HepG2 (cell line): ENCODE measurements at regions not wholly inside any gene's neighbourhood (a gene's known extent, or its start where the extent isn't known, plus 50 kb on each side); places are given as distances from the start of the nearest gene placed in this dataset.
A peak's percentile ranks its signal among the peaks of the same experiment; 100 is the strongest.

Source experiments
- AKNA ChIP-seq: sonication (generic); formaldehyde crosslinking; IDR thresholded peaks from 2 replicates; pipeline ENCODE4 v1.4.0; 2020; ENCODE audit warnings: missing genetic modification reagents, borderline replicate concordance
- ARNT2 ChIP-seq: sonication (generic); formaldehyde crosslinking; IDR thresholded peaks from 2 replicates; pipeline ENCODE4 v1.8.0; 2022; ENCODE audit warnings: mild to moderate bottlenecking, low read depth, missing genetic modification reagents, moderate library complexity
- DMTF1 ChIP-seq: sonication (generic); formaldehyde crosslinking; IDR thresholded peaks from 2 replicates; pipeline ENCODE4 v1.4.0; 2020; ENCODE audit warnings: mild to moderate bottlenecking, missing genetic modification reagents
- FOXA1 ChIP-seq, 2 experiments: fragments of 450-650 bp in 1 of 2; sonication (generic) in 1 of 2; formaldehyde crosslinking in 1 of 2; IDR thresholded peaks; 2 replicates each; pipeline versions ENCODE4 v1.4.0 to v1.6.1; 2016 to 2020; ENCODE audit warnings: missing genetic modification reagents in 1 of 2
- HMGXB4 ChIP-seq, 2 experiments: sonication (generic) in 1 of 2; formaldehyde crosslinking in 1 of 2; IDR thresholded peaks; 2 replicates each; pipeline versions ENCODE4 v1.4.0 to v1.6.1; 2018 to 2020; ENCODE audit warnings: missing genetic modification reagents in 2 of 2, borderline replicate concordance in 1 of 2, low read depth in 1 of 2, mild to moderate bottlenecking in 1 of 2, missing biosample characterization in 1 of 2
- KDM2A ChIP-seq: sonication (generic); formaldehyde crosslinking; IDR thresholded peaks from 2 replicates; pipeline ENCODE4 v1.4.0; 2020; ENCODE audit warnings: low read depth, missing genetic modification reagents, borderline replicate concordance
- NFE2 ChIP-seq: sonication (generic); formaldehyde crosslinking; IDR thresholded peaks from 2 replicates; pipeline ENCODE4 v1.4.0; 2020; ENCODE audit warnings: missing genetic modification reagents
- NFYB ChIP-seq: sonication (generic); formaldehyde crosslinking; IDR thresholded peaks from 2 replicates; pipeline ENCODE4 v1.4.0; 2020; ENCODE audit warnings: missing genetic modification reagents
- POLR2A ChIP-seq, 2 experiments: IDR thresholded peaks; 2 replicates each; pipeline ENCODE4 v1.6.1; 2011; ENCODE audit warnings: low read depth in 2 of 2, low read length in 2 of 2, mild to moderate bottlenecking in 1 of 2, moderate library complexity in 1 of 2; ENCODE audit not compliant: insufficient read depth in 1 of 2
- POLR2G ChIP-seq: fragments of 200-400 bp; formaldehyde crosslinking; IDR thresholded peaks from 2 replicates; pipeline ENCODE4 v1.6.1; 2018; ENCODE audit warnings: mild to moderate bottlenecking, low read depth, low read length, moderate library complexity
- SIX4 ChIP-seq: sonication (generic); formaldehyde crosslinking; IDR thresholded peaks from 2 replicates; pipeline ENCODE4 v1.4.0; 2020; ENCODE audit warnings: missing genetic modification reagents
- TARDBP ChIP-seq: sonication (generic); formaldehyde crosslinking; IDR thresholded peaks from 2 replicates; pipeline ENCODE4 v1.8.0; 2022; ENCODE audit warnings: mild to moderate bottlenecking, missing genetic modification reagents
- TCF12 ChIP-seq, 2 experiments: fragments of 450-650 bp in 1 of 2; sonication (generic) in 1 of 2; formaldehyde crosslinking in 1 of 2; IDR thresholded peaks; 2 replicates each; pipeline versions ENCODE4 v1.6.1 to v1.8.0; 2017 to 2022; ENCODE audit warnings: antibody characterized with exemption in 1 of 2, mild to moderate bottlenecking in 1 of 2, missing genetic modification reagents in 1 of 2, moderate library complexity in 1 of 2
- U2AF2 ChIP-seq: fragments of 200-400 bp; formaldehyde crosslinking; IDR thresholded peaks from 2 replicates; pipeline ENCODE4 v1.6.1; 2017; ENCODE audit warnings: low read depth, mild to moderate bottlenecking, low read length
- ZNF235 ChIP-seq: sonication (generic); formaldehyde crosslinking; IDR thresholded peaks from 2 replicates; pipeline ENCODE4 v1.8.1; 2023; ENCODE audit warnings: mild to moderate bottlenecking, missing genetic modification reagents, borderline replicate concordance
- ZNF256 ChIP-seq: sonication (generic); formaldehyde crosslinking; conservative IDR thresholded peaks from 2 replicates; pipeline ENCODE4 v1.4.0; 2020; ENCODE audit warnings: missing genetic modification reagents
- ZNF468 ChIP-seq: sonication (generic); formaldehyde crosslinking; IDR thresholded peaks from 2 replicates; pipeline ENCODE4 v1.8.0; 2022; ENCODE audit warnings: mild to moderate bottlenecking, moderate library complexity, missing genetic modification reagents
- ZNF564 ChIP-seq: sonication (generic); formaldehyde crosslinking; IDR thresholded peaks from 2 replicates; pipeline ENCODE4 v1.8.1; 2023; ENCODE audit warnings: mild to moderate bottlenecking, missing genetic modification reagents
- ZNF749 ChIP-seq: sonication (generic); formaldehyde crosslinking; IDR thresholded peaks from 2 replicates; pipeline ENCODE4 v1.8.0; 2022; ENCODE audit warnings: mild to moderate bottlenecking, missing genetic modification reagents, moderate library complexity, borderline replicate concordance
- ZSCAN12 ChIP-seq: sonication (generic); formaldehyde crosslinking; IDR thresholded peaks from 2 replicates; pipeline ENCODE4 v1.9.0; 2021; ENCODE audit warnings: mild to moderate bottlenecking, missing genetic modification reagents

GRCh38 chr2:42926434-42927333 lies 134.3 kb upstream of the HAAO start (continued):
- no peak for TF ChIP-seq AKNA
- TF ChIP-seq ARNT2 (CRISPR knock-in tag) = no peak
- no peak for TF ChIP-seq NFYB (CRISPR knock-in tag)
- TF ChIP-seq ZNF564 = peak; percentile 47; the same call in 1 of the 2 replicates
- TF ChIP-seq TARDBP = no peak; the same call in 1 of the 2 replicates
- TF ChIP-seq POLR2A (IDR thresholded peaks at IDR 0.05; ENCODE audit: insufficient read depth in 1 of 2, low read depth in 2 of 2, low read length in 2 of 2) = peak in 1 of 2 experiments; percentile 21; a peak in 1 of 4 replicates
- TF ChIP-seq ZNF749 (CRISPR knock-in tag) = no peak
- 0 out of 2 replicates have a peak, but pooled peaks have one; percentile 58 for TF ChIP-seq POLR2G
- no peak for TF ChIP-seq DMTF1 (CRISPR knock-in tag)
- TF ChIP-seq U2AF2 = no peak
- 0 out of 2 replicates have a peak, but pooled peaks have one; percentile 58 for TF ChIP-seq ZNF256 (CRISPR knock-in tag)
- no peak for TF ChIP-seq FOXA1 (IDR thresholded peaks at IDR 0.05)
- TF ChIP-seq FOXA1 (CRISPR knock-in tag; IDR thresholded peaks at IDR 0.05) = peak; percentile 85
- TF ChIP-seq ZNF235 = no peak
- TF ChIP-seq SIX4 (CRISPR knock-in tag) = no peak
- no peak for TF ChIP-seq NFE2
- no peak for TF ChIP-seq ZNF468 (CRISPR knock-in tag)
- no peak for TF ChIP-seq TCF12 (IDR thresholded peaks at IDR 0.05)
- TF ChIP-seq TCF12 (CRISPR knock-in tag; IDR thresholded peaks at IDR 0.05) = peak; percentile 67
- TF ChIP-seq KDM2A (CRISPR knock-in tag) = no peak
- TF ChIP-seq HMGXB4 (CRISPR knock-in tag; IDR thresholded peaks at IDR 0.05; ENCODE audit: borderline replicate concordance in 1 of 2, low read depth in 1 of 2) = peak in 1 of 2 experiments; percentile 42; a peak in 1 of 4 replicates
- 0 out of 2 replicates have a peak, but pooled peaks have one; percentile 39 for TF ChIP-seq ZSCAN12 (CRISPR knock-in tag)
